ENCODE measurements at regions not wholly inside any gene's neighbourhood (a gene's known extent, or its start where the extent isn't known, plus 50 kb on each side); places are given as distances from the start of the nearest gene placed in this dataset.

GRCh38 chr11:69406060-69406459 is 75.4 kb upstream of the LINC01488 start:
- TF ChIP-seq CTCF (IDR thresholded peaks at IDR 0.05) (no peak), POLR2A (IDR thresholded peaks at IDR 0.05) (no peak), EP300 (IDR thresholded peaks at IDR 0.05) (no peak)
